HCT116 (cell line): ENCODE measurements at regions not wholly inside any gene's neighbourhood (a gene's known extent, or its start where the extent isn't known, plus 50 kb on each side); places are given as distances from the start of the nearest gene placed in this dataset.

Experiments used
- ATAC-seq: fragments of 200-7000 bp; cut with Tn5 transposase; 2 replicates; pipeline ENCODE4 v1.9.1; 2020; ENCODE audit warnings: mild to moderate bottlenecking, moderate library complexity
- BruUV-seq: library from RNA; stranded (reverse); fragments of 400-500 nt; replicated peaks from 2 replicates; lab custom pipeline; 2021; lab: Mats Ljungman, UMichigan
- CTCF ChIA-PET: fragments of 300-600 bp; sonication (Branson Sonifier 250); formaldehyde crosslinking; loops from one replicate; lab custom pipeline; 2021; ENCODE audit warnings: antibody characterized with exemption; lab: Charles Lee
- POLR2A ChIA-PET: fragments of 300-600, 350-600 bp; sonication (Branson Sonifier 250); formaldehyde crosslinking; loops from one replicate; lab custom pipeline; 2021; ENCODE audit warnings: antibody characterized with exemption; lab: Charles Lee
- RAD21 ChIA-PET, 2 experiments: fragments of 300-600 bp; sonication (Branson Sonifier 250); formaldehyde crosslinking; loops; one replicate each; lab custom pipeline; 2023; ENCODE audit warnings: low total read pairs in 2 of 2; ENCODE audit not compliant: uncharacterized antibody in 2 of 2, unreplicated experiment in 2 of 2, low non-redundant PET in 1 of 2; lab: Charles Lee
- DNase-seq: peaks from one replicate; pipeline ENCODE4 v3.0.0-alpha.2; 2010; ENCODE audit warnings: low read depth, low spot score
- H2AFZ ChIP-seq: fragments of 200-600 bp; shearing (Covaris generic), sonication (generic); 2 replicates; pipeline ENCODE4 v1.6.1; 2017; ENCODE audit warnings: low read depth, mixed run types, mixed read lengths, antibody characterized with exemption, low read length; ENCODE audit not compliant: poor library complexity, severe bottlenecking
- H3K27ac ChIP-seq: 2 replicates; pipeline ENCODE4 v1.5.1; 2012; ENCODE audit warnings: low read depth, low read length
- H3K27me3 ChIP-seq: fragments of 200-600 bp; sonication (generic); 2 replicates; pipeline ENCODE4 v1.6.1; 2016; ENCODE audit warnings: mixed run types, low read length, mixed read lengths; ENCODE audit not compliant: insufficient read depth
- H3K36me3 ChIP-seq, 2 experiments: fragments of 200-500 bp in 1 of 2; fragments of 200-600 bp in 1 of 2; sonication (Bioruptor generic) in 1 of 2; sonication (generic) in 1 of 2; 2 replicates each; pipeline versions ENCODE4 v1.5.1 to v1.6.1; 2014 to 2016; ENCODE audit warnings: low read length in 2 of 2, inconsistent platforms in 1 of 2, mixed read lengths in 1 of 2, mixed run types in 1 of 2; ENCODE audit not compliant: insufficient read depth in 2 of 2, control insufficient read depth in 1 of 2
- H3K4me1 ChIP-seq, 2 experiments: fragments of 200-600 bp in 1 of 2; sonication (generic) in 1 of 2; 2 replicates each; pipeline versions ENCODE4 v1.5.1 to v1.6.1; 2012 to 2017; ENCODE audit warnings: low read length in 2 of 2, inconsistent platforms in 1 of 2, mild to moderate bottlenecking in 1 of 2, mixed read lengths in 1 of 2, mixed run types in 1 of 2, moderate library complexity in 1 of 2; ENCODE audit not compliant: insufficient read depth in 2 of 2, control insufficient read depth in 1 of 2
- H3K4me2 ChIP-seq: fragments of 200-600 bp; sonication (generic); 2 replicates; pipeline ENCODE4 v1.6.1; 2017; ENCODE audit warnings: mixed run types, low read length, mixed read lengths
- H3K4me3 ChIP-seq, 2 experiments: fragments of 200-600 bp in 1 of 2; sonication (generic) in 1 of 2; replicated peaks in 1 of 2; 2 replicates each; pipeline ENCODE4 v1.5.1; 2011 to 2016; ENCODE audit warnings: low read length in 2 of 2, control low read depth in 1 of 2, low read depth in 1 of 2, mild to moderate bottlenecking in 1 of 2, mixed read lengths in 1 of 2, mixed run types in 1 of 2
- H3K79me2 ChIP-seq: fragments of 200-600 bp; sonication (generic); 2 replicates; pipeline ENCODE4 v1.6.1; 2017; ENCODE audit warnings: mild to moderate bottlenecking, mixed run types, low read length, moderate library complexity, mixed read lengths; ENCODE audit not compliant: insufficient read depth
- H3K9ac ChIP-seq: fragments of 200-600 bp; sonication (generic); 2 replicates; pipeline ENCODE4 v1.6.1; 2016; ENCODE audit warnings: low read length, mixed read lengths
- H3K9me2 ChIP-seq: fragments of 200-600 bp; sonication (generic), shearing (Covaris generic); 2 replicates; pipeline ENCODE4 v1.6.1; 2017; ENCODE audit warnings: mixed run types, mild to moderate bottlenecking, moderate library complexity; ENCODE audit not compliant: insufficient read depth
- H3K9me3 ChIP-seq, 2 experiments: fragments of 200-500 bp in 1 of 2; fragments of 200-600 bp in 1 of 2; sonication (Bioruptor generic) in 1 of 2; sonication (generic) in 1 of 2; 2 replicates each; pipeline ENCODE4 v1.6.1; 2014 to 2017; ENCODE audit warnings: low read length in 2 of 2, mixed read lengths in 2 of 2, inconsistent platforms in 1 of 2, low read depth in 1 of 2, mild to moderate bottlenecking in 1 of 2, mixed run types in 1 of 2, moderate library complexity in 1 of 2; ENCODE audit not compliant: control insufficient read depth in 1 of 2, insufficient read depth in 1 of 2
- H4K20me1 ChIP-seq: fragments of 200-600 bp; sonication (generic), shearing (Covaris generic); 2 replicates; pipeline ENCODE4 v1.6.1; 2017; ENCODE audit warnings: mixed run types, mild to moderate bottlenecking, moderate library complexity; ENCODE audit not compliant: insufficient read depth
- ATF3 ChIP-seq: IDR thresholded peaks from 2 replicates; pipeline ENCODE4 v1.6.1; 2012
- CEBPB ChIP-seq: IDR thresholded peaks from 2 replicates; pipeline ENCODE4 v1.6.1; 2012; ENCODE audit warnings: low read depth
- EGR1 ChIP-seq: IDR thresholded peaks from 2 replicates; pipeline ENCODE4 v1.6.1; 2012; ENCODE audit warnings: low read depth
- EZH2 ChIP-seq: fragments of 200-600 bp; sonication (generic); IDR thresholded peaks from 2 replicates; pipeline ENCODE4 v1.6.1; 2017; ENCODE audit warnings: antibody characterized with exemption, mixed run types
- EZH2phosphoT487 ChIP-seq: fragments of 200-600 bp; IDR thresholded peaks from 2 replicates; pipeline ENCODE4 v1.6.1; 2018; ENCODE audit warnings: antibody characterized with exemption, borderline replicate concordance
- FOSL1 ChIP-seq: IDR thresholded peaks from 2 replicates; pipeline ENCODE4 v1.6.1; 2012; ENCODE audit warnings: low read depth
- POLR2AphosphoS5 ChIP-seq: IDR thresholded peaks from 2 replicates; pipeline ENCODE4 v1.6.1; 2011; ENCODE audit warnings: mild to moderate bottlenecking, low read depth, low read length, moderate library complexity
- RAD21 ChIP-seq: IDR thresholded peaks from 2 replicates; pipeline ENCODE4 v1.6.1; 2012; ENCODE audit warnings: low read depth, mild to moderate bottlenecking
- REST ChIP-seq: IDR thresholded peaks from 2 replicates; pipeline ENCODE4 v1.6.1; 2012; ENCODE audit warnings: low read depth
- SIN3A ChIP-seq: IDR thresholded peaks from 2 replicates; pipeline ENCODE4 v1.6.1; 2012; ENCODE audit warnings: low read depth
- SP1 ChIP-seq: IDR thresholded peaks from 2 replicates; pipeline ENCODE4 v1.6.1; 2012; ENCODE audit warnings: low read depth
- SRF ChIP-seq: IDR thresholded peaks from 2 replicates; pipeline ENCODE4 v1.6.1; 2012; ENCODE audit warnings: low read depth
- YY1 ChIP-seq: IDR thresholded peaks from 2 replicates; pipeline ENCODE4 v1.6.1; 2011; ENCODE audit warnings: low read length, low read depth, moderate library complexity, mild to moderate bottlenecking; ENCODE audit not compliant: insufficient replicate concordance; ENCODE audit errors: extremely low read depth
- ZFX ChIP-seq: fragments of 450-650 bp; IDR thresholded peaks from 2 replicates; pipeline ENCODE4 v1.6.1; 2017
- ZNF274 ChIP-seq: fragments of 200-500 bp; sonication (Bioruptor generic); IDR thresholded peaks from 2 replicates; pipeline ENCODE4 v1.6.1; 2014; ENCODE audit warnings: mild to moderate bottlenecking, low read depth, low read length, inconsistent platforms
- intact Hi-C: fragments of 100-400 bp; cut with micrococcal nuclease; formaldehyde crosslinking; loops from 2 replicates; pipeline ENCODE4 v1.10.0; 2022
- TF ChIP-seq, protein P1 (sequence below), 3 experiments: fragments of 200-600 bp in 1 of 3; sonication (generic) in 1 of 3; IDR thresholded peaks in 2 of 3; conservative IDR thresholded peaks in 1 of 3; 2 replicates each; pipeline ENCODE4 v1.5.1; 2012 to 2017; ENCODE audit warnings: low read depth in 2 of 3, low read length in 2 of 3, antibody characterized with exemption in 1 of 3, borderline replicate concordance in 1 of 3, control low read depth in 1 of 3, mild to moderate bottlenecking in 1 of 3, mixed read lengths in 1 of 3, mixed run types in 1 of 3, moderate library complexity in 1 of 3; ENCODE audit not compliant: insufficient read depth in 1 of 3

DNA sequence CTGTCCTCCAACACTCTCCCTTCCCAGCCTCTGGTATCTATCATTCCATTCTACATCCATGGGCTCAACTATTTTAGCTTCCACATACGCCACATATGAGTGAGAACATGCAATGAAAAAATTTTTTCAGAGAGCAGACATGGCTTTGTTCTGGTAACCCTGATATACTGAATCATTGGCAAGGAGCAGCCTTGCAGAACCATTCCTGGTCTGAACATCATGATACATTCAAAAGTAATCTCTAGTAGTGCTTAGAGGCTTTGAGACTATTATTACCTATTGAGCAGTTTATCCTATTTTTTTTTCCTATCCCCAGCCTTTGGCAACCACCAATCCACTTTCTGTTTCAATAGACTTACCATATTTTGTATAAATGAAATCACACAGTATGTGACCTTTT, 393.1 kb upstream of the KCNH7 start:
- BruUV-seq = no TSS peak

DNA sequence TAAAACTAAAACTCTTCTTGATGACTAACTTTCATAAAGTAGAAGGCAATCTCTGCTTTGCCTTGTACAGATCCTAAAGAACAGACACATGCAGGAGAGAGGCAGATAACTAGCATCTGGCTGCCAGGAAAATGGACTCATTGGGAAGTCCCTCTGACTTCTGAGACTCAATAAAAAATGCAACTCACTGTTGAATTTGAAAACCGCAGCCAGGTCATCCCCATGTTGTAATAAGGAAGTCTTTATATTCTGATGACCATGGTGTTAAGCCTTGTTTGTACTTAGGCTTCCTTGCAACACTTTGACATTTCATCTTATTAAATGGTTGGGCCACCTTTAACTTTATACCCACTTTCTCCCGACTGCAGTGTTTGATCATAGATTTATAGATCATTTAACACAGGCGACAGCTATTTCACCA, 375.1 kb upstream of the KCNH7 start:
- H4K20me1 ChIP-seq = no peaks in the 10 kb centered on the region
- no peaks in the 10 kb centered on the region for H3K36me3 ChIP-seq
- ChIA-PET CTCF (no interaction called here), RAD21 (no interaction called here), POLR2A (no interaction called here)
- H3K9me2 ChIP-seq = no peaks in the 10 kb centered on the region
- H3K9ac ChIP-seq = no peak overlapping the region
- ATAC-seq = no peak
- BruUV-seq = no TSS peak
- no peak overlapping the region for H3K27ac ChIP-seq
- H3K4me1 ChIP-seq = no peaks in the 10 kb centered on the region
- H3K9me3 ChIP-seq = no peaks in the 10 kb centered on the region
- no peak overlapping the region for H2AFZ ChIP-seq
- DNase-seq = no peak
- H3K27me3 ChIP-seq = no peaks in the 10 kb centered on the region; the same call in 1 of the 2 replicates
- no peaks in the 10 kb centered on the region for H3K79me2 ChIP-seq
- intact Hi-C loops = no loop called here
- H3K4me3 ChIP-seq = no peak overlapping the region
- H3K4me2 ChIP-seq = no peak overlapping the region
- TF ChIP-seq ZFX (no peak), REST (no peak), RAD21 (no peak), POLR2AphosphoS5 (no peak), EGR1 (no peak), SRF (no peak), FOSL1 (no peak)

More for the DNA sequence above, 393.1 kb upstream of the KCNH7 start:
- H3K27me3 ChIP-seq = no peaks in the 10 kb centered on the region
- H3K4me3 ChIP-seq = no peak overlapping the region
- TF ChIP-seq EZH2phosphoT487 = no peak
- TF ChIP-seq ZNF274 = no peak
- TF ChIP-seq SP1 = no peak
- no peak for TF ChIP-seq EZH2
- TF ChIP-seq, protein P1, sequence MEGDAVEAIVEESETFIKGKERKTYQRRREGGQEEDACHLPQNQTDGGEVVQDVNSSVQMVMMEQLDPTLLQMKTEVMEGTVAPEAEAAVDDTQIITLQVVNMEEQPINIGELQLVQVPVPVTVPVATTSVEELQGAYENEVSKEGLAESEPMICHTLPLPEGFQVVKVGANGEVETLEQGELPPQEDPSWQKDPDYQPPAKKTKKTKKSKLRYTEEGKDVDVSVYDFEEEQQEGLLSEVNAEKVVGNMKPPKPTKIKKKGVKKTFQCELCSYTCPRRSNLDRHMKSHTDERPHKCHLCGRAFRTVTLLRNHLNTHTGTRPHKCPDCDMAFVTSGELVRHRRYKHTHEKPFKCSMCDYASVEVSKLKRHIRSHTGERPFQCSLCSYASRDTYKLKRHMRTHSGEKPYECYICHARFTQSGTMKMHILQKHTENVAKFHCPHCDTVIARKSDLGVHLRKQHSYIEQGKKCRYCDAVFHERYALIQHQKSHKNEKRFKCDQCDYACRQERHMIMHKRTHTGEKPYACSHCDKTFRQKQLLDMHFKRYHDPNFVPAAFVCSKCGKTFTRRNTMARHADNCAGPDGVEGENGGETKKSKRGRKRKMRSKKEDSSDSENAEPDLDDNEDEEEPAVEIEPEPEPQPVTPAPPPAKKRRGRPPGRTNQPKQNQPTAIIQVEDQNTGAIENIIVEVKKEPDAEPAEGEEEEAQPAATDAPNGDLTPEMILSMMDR (IDR thresholded peaks at IDR 0.05 in 2 of 3, conservative IDR thresholded peaks at IDR 0.05 in 1 of 3; ENCODE audit: borderline replicate concordance in 1 of 3, insufficient read depth in 1 of 3, low read depth in 2 of 3, low read length in 2 of 3) = no peak
- no peak for TF ChIP-seq SIN3A
- no peak for TF ChIP-seq CEBPB
- TF ChIP-seq YY1 = no peak
- TF ChIP-seq ATF3 = no peak
- H3K9ac ChIP-seq = no peak overlapping the region
- H3K9me3 ChIP-seq = no peaks in the 10 kb centered on the region
- ChIA-PET RAD21 (no interaction called here), CTCF (no interaction called here), POLR2A (no interaction called here)
- H2AFZ ChIP-seq = no peak overlapping the region
- DNase-seq (no peak), ATAC-seq (no peak)
- intact Hi-C loops = no loop called here
- H3K4me2 ChIP-seq = no peak overlapping the region
- H3K9me2 ChIP-seq = no peaks in the 10 kb centered on the region
- no peaks in the 10 kb centered on the region for H3K4me1 ChIP-seq
- no peaks in the 10 kb centered on the region for H4K20me1 ChIP-seq
- no peak overlapping the region for H3K27ac ChIP-seq
- H3K36me3 ChIP-seq = no peaks in the 10 kb centered on the region
- H3K79me2 ChIP-seq = no peaks in the 10 kb centered on the region
